GM21717 (cell line): ENCODE measurements at regions not wholly inside any gene's neighbourhood (a gene's known extent, or its start where the extent isn't known, plus 50 kb on each side); places are given as distances from the start of the nearest gene placed in this dataset.
A peak's percentile ranks its signal among the peaks of the same experiment; 100 is the strongest.

ENCODE experiments used
- ATAC-seq: cut with Tn5 transposase; IDR thresholded peaks from one replicate; pipeline ENCODE4 v1.9.1; 2021; ENCODE audit warnings: mild to moderate bottlenecking, moderate library complexity; ENCODE audit not compliant: unreplicated experiment

DNA sequence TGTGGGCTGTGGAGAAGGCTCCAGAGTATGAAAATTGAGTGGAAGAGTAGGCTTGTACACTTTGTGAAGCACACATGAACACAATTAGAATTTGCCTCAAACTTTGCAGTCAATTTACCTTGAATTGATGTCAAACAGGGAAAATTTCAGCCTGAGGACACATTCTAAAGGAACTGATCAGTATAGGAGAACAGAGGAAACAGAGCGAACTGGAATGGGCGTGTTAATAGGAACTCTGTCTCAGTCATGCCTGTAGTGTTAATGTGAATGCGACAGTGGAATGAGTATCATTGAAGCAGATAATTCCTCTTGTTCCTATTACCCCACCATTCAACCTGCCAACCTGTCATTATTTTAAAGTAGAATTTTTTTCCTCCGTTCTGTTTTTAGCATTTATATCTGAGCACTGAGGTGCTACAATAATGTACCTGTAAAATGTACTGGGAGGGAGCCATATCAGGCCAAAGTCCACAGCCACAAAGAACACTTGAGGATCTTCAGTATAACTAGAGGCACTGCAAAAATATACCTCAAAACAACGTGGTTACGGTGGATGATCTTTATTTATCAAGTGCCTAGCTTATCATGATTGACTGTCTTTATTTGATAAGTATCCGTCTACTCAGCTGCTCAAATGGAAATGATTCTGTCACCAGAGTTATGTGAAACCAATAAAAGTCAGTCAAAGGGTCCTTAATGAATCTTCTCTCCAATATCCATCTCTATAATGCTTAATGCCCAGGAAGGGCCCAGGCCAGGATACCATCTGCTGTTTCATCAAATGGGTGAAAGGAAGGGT, 125.3 kb upstream of the STMND1 start:
- ATAC-seq = no peak

DNA sequence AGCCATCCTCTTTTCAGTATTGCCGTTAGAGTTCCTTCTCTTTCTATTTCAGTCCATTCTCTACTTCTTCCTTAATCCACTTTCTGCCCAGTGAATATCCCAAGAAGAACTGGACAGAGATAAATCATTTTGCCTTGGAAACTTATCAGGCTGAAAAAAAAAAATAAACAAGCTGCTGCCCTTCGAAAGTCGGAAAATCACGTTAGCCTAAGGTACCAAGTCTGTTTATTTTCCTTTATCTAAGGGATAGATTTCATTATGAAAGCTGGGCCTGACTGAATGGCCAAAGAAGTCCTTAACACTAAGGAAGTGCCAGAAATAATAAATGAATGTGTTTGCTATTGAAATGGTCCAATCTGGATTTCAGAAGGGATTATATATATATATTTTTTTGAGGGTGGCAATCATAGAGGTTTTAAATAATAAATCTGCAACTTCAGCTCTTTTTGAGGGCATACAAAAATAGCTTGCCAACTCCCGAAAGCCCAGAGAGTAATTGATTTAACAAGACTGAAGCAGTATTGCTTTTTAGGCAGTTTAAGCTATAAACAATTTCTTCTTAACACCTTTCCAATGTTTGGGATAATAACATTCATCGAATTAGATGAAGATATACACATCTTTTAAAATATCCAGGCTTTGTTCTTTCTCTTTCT, 127.0 kb upstream of the STMND1 start:
- no peak for ATAC-seq

DNA sequence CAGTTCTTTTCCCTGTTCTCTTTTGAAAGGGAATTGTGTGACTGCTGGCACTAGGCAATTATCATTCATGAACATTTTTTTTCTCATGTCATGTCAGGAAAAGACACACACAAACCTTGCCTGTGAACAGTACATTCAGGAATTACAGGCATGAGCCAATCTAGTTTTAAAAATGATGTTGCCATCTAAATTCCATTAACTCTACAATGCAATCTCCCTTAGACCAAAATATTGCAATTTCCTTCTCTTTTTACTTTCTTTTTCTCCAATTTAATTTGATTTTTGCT, 127.5 kb upstream of the STMND1 start:
- ATAC-seq = no peak

DNA sequence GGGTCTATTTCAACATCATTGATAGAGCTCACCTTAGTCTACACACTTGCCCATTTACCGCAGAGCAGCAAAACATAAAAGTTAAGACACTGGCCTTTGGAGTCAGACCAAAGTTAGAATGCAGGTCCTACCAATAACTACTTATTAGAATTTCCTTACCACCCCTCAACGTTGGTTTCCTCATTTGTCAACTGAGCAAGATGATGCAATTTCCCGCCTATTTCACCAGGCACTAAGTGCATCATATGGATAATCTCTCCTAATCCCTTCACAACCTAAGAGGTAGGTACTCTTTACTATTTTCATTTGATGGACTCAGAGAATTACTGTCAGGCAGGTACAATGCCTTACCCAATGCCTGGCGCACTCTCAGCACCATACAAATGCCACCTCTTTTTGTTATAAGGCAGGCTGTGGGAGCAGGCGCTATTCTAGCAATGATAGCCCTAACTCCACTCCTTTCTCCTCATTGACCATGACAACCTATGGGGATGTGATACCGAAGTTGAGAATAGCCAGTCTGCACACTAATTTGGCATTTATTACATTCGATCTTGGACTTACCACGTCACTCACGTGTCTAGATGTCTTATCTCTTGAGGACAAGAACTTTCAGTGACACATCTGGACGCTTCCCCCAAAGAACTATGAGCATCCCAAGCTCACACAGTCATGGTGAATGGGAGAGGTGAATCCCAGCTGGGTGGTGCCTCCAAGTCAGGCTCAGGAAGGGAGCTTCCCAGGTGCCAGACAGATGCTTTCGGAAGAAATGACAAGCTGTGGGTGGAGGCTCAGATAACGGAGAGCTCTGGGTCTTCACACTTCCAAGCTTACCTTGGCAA, 128.1 kb upstream of the STMND1 start:
- no peak for ATAC-seq

DNA sequence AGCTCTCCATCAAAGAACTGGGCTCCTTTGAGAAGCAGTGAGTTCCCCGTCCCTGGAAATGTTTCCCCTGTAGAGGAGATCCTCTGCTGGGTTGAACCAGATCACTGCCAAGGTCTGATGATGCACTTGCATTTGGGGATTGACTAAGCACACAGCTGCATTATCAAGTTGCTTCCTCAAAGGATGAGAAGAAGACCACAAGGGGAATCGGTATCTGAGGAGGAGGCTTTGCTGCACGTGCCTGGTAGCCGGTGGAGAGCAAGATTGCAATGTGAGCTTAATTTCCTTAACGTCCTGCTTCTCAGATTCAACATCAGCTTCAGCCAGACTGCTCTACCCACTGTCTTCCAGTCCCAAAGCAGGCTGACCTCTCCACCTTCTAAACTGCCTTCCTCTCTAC, 128.8 kb upstream of the STMND1 start:
- no peak for ATAC-seq

DNA sequence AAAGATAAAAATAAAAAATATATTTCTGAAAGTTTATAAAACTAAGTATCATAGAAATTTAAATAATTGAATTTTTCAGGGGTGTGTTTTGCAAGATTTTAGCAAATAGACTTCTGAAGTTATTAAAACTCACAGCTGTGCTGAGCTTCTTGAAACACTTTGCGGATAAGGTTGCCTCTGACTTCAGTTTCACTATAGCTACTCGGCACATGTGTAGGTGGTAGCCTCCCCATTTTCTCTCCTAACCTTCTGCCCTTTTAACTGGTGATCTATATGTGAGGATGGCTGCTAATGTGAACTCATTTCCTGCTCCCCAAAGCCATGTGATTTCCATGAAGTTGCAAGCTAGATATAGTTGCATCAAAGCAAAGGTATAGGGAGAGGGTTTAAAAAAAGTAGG, 129.3 kb upstream of the STMND1 start:
- no peak for ATAC-seq

DNA sequence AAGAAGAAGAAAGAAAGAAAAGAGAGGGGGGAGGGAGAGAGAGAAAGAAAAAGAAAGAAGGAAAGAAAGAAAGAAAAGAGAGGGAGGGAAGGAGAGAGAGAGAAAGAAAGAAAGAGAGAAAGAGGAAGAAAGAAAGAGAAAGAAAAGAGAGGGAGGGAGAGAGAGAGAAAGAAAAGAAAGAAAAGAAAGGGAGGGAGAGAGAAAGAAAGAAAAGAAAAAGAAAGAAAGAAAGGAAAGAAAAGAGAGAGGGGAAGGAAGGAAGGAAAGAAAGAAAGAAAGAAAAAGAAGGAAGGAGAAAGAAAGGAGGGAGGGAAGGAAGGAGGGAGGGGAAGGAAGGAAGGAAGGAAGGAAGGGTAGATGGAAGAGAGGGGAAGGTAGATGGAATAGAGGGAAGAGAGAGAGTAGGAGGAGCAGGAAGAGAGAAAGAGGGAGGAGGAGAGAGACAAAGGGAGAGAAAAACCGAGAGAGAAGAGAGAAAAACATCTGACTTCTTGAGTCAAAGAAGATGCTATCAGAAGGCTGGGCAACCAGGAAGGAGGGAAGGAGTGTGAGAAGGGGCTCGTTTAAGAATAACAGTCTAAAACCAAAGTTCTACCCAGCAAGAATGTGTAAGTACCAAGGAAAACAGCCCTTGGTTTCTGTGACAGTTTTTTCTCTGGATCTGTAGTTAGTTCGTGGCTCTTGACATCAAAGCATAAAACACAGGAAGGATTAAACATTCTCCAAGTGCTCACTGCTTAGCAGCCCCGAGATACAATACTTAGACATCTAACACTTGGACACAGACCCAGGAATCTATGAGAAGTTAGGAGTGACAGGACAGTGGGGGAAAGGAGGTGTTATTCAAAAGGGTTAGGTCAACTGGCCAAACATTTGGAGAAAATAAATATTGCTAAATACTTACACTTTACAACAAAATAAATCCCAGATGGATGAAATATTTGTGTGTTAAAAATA, 131.9 kb upstream of the STMND1 start:
- ATAC-seq = no peak

DNA sequence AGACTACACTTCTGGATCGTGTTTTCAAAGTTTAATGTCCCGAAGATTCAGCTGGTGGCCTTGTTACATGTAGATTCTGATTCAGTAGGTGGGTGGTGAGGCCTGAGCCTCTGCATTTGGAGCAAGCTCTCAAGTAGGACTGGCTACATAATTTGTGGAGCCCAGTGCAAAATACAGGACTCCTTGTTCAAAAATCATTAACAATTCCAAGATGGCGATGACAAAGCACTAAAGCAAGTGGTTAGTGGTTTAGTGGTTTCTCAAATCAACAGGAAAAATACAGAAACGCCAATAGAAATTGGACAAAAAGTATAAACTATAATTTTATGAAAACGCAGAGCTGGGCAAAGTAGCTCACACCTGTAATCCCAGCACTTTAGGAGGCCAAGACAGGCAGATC, 133.7 kb upstream of the STMND1 start:
- no peak for ATAC-seq

DNA sequence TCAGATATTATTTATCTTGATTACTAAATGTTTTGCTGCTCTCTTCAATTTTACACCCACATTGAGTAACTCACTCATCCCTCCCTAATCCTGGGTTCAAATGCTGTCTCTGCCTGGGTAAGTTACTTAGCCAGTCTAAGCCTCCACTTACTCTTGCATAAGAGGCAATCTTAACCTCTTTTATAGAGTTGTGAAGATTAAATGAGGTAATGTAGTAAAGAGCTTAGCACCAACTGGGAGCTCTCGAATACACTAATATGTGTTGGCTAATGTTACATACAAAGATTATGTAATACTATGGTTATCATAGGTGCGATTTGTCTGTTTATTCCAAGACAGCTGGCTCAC, 134.4 kb upstream of the STMND1 start:
- no peak for ATAC-seq

DNA sequence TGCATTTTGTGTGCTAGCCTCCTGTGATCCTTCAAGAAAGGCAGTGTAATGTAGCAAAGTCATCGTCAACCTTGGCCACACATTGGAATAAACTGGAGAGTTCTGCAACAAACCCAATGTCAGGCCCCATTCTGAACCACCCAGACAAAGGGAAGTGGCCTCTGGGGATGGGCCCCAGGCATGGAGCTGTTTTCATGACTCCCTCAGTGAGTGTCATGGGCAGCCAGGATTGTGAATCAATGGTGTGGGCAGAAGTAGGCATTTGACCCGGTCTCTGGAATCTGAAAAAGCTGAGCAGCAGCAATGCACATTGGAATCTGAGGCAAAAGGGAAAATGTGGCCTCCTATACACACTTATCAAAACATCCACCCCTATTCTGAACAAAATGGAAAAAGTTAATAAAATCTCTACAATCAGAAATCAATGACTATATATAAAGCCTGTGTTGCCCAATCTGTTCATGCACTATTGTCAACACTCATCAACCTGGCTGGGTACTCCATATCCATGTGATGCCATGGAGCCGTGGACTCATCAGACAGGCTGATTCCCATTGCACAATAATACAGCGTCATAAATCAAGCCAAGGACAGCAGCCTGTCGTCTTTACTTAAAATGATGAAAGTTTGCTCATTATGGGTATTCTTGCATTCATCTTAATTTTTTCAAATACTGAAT, 134.9 kb upstream of the STMND1 start:
- no peak for ATAC-seq

DNA sequence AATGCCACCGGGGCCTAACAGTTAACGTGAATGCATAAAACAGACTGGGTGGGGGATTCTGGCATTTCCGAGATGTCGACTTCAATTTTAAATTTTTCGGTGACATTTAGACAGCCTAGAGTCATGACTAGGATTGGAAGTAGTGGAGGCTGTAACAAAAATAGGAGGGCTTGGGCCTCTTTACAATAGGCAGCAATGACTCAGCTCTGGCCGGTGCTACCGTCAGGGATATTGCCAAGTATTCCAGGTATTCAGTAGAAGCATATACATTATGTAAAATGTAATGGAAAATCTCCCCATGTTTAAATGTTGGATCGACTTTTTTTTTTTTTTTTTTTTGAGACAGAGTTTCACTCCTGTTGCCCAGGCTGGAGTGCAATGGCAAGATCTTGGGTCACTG, 136.2 kb upstream of the STMND1 start:
- ATAC-seq = no peak

DNA sequence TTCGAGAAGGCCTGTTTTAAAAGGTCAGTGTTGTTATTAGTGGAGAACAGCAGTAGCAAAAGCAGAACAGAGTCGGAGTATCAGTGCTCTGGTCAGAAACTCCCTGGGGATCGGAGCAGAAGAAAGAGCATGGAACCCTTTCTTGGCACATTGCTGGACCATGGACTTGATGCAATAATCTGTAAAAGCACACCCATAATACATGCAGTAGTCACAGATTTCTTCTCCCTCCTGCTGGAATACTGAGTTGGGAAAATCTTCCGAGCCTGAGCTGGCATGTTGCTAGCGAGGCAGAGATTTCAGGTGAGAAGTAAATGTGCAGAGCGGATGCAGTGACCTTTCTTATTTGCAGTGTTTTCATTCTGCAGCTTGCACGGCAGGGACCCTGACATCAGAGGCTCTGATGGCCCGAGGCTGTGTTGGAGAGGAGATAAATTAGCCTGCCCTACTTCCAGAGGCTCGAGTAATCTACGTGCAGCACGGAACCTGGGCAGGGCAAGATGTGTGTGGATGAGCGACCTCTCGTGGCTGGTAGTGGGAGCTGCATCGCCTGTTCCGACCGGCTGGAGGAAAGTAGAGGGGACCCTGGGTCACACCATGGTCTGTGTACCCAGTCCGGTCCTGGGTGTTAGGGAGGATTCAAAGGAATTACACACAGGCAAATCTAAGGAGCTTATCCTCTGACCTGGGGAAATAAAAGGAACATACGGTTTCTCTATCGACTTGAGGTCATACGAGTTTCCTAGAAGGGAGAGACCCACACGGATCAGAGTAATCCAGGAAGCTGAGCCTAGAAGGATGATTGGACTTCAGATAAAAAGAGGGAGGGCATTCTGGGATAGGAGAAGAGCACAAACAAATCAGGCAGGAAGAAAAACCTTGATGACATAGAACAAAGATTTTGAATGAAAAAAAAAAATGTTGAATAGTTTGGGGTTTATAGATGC, 137.0 kb upstream of the STMND1 start:
- ATAC-seq = peak; percentile 79

DNA sequence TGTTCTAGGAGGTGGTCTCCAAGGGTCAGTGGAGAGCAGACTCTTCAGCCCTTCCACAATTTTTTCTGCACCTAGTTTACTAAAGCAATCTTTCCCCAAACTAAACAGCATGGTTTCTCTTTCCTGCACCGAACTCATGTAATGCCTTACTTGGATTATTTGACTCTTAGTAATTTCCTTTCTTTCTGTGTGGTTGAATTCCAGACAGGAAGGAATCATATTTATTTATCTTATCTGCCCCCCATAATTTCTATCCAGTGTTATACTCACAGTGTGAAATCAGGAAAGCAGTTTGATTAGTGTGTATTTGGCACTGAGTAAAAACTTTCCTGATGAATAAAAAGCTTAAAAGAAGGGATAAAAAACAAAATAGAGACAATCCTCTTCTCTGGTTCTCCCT, 140.3 kb upstream of the STMND1 start:
- ATAC-seq = no peak

DNA sequence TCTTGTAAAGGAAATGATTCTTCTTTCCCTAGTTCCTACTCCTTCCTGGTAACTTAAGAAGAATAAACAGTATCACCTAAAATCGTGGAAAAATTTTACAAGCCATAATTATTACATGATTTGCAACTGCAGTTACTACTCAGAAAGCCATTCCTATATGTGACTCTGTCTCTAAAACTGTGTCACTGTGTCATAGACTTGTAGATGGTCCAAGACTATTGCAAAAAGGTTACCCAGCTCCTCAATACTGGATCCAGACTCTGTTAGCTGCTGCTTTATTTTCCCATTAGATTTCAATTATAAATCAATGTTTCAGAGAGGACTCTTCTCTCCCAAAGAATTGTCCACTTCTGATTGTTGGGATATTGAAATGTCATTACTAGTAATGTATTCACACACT, 142.1 kb upstream of the STMND1 start:
- no peak for ATAC-seq

DNA sequence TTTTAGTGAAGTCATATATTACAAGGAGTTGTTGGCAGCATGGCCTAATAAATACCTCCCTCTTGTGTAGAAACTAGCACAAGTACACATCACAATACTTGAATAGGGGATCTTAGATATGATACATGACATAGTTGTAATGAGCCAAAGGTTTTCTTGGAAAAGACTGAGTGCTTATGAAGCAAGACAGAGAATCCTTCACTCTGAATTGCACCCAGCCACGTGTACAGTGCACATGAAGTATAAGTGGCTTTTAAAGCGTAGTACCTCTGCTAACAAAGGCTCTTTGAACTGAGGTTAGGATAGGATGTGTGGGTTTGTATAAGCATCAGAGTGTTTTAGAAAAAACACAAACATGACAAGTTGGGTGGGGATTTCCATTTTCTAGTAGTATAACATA, 145.5 kb upstream of the STMND1 start:
- ATAC-seq = no peak

DNA sequence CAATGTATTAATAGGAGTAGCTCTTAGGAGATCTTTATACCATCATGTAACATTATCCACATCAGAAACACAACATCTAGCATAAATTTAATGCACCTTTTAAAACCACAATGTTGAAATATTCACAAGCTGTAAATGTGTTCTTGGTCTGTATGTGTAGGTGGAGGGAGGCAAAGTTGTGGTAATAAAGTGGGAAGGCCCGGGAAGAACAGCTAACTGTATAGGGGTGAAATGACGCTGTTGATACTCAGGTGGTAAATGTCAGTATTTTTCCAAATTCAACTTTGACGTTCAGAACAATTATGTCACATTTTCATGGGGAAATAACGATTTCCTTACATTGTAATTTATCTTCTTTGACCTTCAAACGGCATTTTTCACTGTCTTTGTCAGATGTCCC, 146.0 kb upstream of the STMND1 start:
- no peak for ATAC-seq

DNA sequence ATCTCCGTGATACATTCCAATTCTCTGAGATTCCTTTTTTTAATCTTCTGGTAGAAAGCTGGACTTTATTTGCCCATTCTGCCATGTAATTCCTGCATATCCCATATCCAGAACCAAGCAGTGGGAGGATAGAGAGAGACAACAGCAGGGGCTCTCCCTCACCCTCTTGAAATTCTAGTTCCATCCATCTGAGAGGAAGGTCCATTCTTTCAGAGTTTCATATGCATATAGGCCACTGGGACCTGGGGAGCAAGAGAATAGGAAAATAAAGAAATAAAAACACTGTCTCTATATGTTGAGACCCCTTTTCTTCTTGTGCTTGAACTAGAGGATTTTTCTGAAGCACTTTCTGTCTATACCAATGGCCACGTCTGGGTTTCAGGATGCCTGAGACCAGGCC, 147.9 kb upstream of the STMND1 start:
- ATAC-seq = no peak

DNA sequence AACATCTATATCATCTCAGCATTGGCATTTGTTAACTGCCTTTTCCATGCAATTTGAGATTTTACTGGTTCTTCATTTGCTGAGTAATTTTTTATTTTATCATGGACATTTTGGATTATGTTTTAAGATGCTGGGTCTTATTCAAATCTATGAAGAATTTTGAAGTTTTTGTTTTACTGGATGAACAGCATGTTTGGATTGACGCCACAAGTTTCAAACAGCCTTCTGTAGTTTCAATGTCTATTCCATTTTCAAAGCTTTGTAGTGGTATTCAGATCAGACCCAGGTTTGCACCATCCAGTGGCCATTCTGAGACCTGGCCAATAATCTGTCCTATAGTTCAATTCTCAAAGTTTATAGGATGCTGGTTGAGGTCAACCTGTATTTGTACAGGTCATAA, 148.4 kb upstream of the STMND1 start:
- no peak for ATAC-seq

DNA sequence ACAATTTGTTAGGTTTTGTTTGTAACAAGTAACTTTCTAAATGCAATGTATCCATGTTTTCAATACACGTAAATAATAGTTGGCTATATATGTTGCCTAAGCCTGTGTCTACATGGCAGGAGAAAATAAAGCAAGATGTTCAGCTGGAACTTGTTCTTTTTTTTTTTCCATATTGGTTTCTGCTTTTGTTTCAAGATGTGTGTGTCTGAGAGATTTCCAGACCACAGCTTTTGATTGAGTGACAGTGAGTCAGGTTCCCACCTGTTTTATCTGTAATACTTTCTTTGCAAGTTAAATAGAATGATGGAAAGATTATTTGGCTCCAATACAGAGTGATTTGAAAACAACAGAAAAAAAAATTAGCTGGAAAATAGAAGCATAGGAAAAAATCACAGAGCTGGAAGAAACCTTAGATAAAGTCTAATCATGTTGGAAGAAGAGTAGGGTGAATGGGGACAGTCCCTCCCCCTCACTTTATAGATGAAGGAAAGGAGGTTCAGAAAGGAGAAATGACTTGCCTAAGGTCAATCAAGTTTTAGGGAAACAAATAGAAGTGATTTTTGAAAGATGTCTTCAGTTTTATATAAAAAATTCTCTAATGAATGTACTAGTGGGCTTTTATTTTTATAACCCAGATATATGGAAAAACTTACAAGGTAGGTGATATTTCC, 150.9 kb upstream of the STMND1 start:
- ATAC-seq = no peak
